ENCODE measurements at regions not wholly inside any gene's neighbourhood (a gene's known extent, or its start where the extent isn't known, plus 50 kb on each side); places are given as distances from the start of the nearest gene placed in this dataset.

- TF ChIP-seq POLR2A (IDR thresholded peaks at IDR 0.05; ENCODE audit: low read depth, low read length) (no peak), TAF1 (IDR thresholded peaks at IDR 0.05; ENCODE audit: low read depth, low read length) (no peak), PAX5 (IDR thresholded peaks at IDR 0.05; ENCODE audit: insufficient read depth, low read length, severe bottlenecking) (no peak), POLR2AphosphoS5 (IDR thresholded peaks at IDR 0.05; ENCODE audit: low read depth, low read length) (no peak), SPI1 (IDR thresholded peaks at IDR 0.05; ENCODE audit: low read depth, low read length) (no peak), POU2F2 (IDR thresholded peaks at IDR 0.05; ENCODE audit: low read depth, low read length) (no peak)
Observed at GRCh38 chr5:89098199-89098756, 215.3 kb upstream of the MEF2C start.
